IPS DF 4.7 (cell line): ENCODE measurements at regions not wholly inside any gene's neighbourhood (a gene's known extent, or its start where the extent isn't known, plus 50 kb on each side); places are given as distances from the start of the nearest gene placed in this dataset.
A peak's percentile ranks its signal among the peaks of the same experiment; 100 is the strongest.
"Not testable (repeated sequence)": the region's sequence is repeated elsewhere in the genome, so short reads cannot be mapped to it uniquely, and the experiment has no call there.

Experiments used
- DNase-seq: peaks from one replicate; pipeline ENCODE4 v3.0.0-alpha.2; 2013; ENCODE audit warnings: low spot score; ENCODE audit errors: extremely low read depth

DNA sequence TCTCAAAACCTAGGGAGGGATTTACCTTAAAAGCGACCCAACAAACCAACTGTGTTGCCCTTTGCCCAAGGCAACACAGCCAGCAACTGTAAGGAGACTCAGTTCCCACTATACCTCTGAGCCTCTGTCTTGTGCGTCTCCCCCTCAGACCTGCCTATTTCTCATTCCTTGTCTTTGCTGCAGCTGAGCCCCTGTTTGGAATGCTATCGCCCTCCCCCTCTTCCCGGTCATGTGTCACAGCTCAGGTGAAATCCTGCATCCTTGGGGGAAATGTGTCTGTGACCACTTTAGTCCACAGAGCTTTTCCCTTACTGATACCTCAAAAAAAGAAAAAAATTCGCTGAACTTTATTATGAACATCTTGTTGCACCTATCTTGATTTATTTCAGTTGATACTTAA, 52.0 kb upstream of the LRIG1 start:
- DNase-seq = no peak

DNA sequence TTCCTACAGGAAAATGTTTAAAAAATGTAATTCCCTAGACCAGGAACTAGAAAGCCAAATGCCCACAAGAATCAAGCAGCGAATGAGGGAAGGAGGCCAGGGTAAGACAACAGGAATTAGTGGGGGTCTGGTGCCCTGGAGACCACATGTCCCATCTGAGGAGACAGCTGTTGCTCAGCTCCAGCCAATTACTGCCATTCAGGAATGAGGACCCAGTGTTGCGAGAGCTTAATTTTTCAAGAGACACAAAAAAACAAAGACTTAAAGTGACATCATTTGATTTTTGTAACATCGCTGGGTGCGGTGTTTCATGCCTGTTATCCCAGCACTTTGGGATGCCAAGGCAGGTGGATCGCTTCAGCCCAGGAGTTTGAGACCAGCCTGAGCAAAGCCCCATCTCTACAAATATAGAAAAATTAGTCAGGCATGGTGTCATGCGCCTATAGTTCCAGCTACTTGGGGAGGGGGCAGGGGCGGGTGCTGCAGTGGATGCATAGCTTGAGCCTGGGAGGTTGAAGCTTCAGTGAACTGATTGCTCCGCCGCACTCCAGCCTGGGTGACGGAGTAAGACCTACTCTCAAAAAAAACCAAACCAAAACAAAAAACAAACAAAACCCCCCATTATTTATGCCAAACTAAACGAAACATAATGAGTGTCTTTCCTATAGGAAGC, 52.8 kb upstream of the LRIG1 start:
- no peak for DNase-seq

DNA sequence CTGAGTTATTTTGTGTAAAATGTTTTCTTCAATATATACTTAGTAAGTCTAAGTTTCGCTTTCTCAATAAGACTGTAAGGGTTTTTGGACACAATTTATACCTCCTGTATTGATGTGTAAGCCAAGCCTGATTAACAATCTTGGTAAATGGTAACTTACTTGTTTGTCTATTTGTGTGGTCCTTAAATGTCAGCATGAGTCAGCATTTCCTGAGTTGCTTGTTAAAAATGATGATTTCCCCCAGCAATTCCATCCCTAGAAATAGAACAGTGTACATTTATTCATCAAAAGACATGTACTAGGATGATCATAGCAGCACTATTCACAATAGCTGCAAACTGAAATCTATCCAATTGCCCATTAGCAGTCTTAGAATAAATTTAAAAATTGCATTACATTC, 53.4 kb upstream of the LRIG1 start:
- DNase-seq = no peak

DNA sequence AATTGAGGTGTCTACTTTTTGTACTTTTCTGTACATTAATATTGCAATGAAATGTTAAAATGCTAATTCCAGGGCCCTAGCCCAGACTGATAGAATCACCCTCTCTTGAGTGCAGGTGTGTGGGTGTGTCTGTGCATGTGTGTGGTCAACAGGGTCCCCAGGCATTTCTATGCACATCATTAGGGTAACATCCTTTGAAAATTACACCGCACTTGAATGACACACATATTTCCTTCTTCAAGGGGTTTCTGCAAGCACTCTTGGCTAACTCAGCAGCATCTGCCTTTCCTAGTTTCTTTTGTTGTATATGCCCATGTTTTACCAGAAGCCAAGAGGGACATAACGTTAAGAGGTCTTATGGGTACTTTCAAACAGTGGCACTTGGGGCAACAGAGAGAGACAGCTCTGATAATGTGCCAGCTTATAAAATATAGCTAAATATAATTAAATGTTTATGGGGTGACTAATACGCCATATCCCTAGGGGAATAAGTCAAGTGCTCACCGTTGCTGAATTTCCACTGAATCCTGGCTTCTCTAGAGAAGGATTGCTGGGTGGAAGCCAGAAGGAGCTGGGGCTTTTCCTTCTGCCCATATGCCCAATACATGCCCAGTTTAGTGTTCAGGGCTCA, 54.5 kb upstream of the LRIG1 start:
- no peak for DNase-seq

DNA sequence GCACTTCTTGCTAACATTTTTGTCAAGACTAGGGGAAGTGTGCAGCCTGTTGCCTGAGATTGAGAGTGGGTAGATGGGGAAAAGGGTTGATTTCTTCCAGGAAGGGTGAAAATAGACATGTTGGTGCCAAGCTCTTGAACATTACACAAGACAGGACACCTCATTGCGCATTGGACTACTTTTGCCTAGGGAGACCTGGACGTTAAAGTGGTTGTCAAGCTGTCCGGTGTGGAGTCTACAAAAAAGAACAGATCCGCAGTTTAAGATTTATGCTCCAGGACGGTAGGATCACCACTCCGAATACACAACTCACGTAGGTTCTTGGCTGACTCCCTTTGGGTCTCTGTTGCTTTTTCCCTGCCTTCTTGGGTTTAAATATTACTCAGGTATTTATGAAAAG, 56.3 kb upstream of the LRIG1 start:
- no peak for DNase-seq

DNA sequence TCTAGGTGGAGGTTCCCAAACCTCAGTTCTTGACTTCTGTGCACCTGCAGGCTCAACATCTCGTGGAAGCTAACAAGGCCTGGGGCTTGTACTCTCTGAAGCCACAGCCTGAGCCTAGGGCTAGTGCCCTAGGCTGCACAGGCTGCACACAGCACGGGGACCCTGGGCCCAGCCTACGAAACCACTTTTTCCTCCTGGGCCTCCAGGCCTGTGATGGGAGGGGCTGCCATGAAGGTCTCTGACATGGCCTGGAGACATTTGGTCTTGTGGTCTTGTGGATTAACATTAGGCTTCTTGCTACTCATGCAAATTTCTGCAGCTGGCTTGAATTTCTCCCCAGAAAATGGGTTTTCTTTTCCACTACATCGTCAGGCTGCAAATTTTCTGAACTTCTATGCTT, 59.1 kb upstream of the LRIG1 start:
- not testable (repeated sequence) for DNase-seq

DNA sequence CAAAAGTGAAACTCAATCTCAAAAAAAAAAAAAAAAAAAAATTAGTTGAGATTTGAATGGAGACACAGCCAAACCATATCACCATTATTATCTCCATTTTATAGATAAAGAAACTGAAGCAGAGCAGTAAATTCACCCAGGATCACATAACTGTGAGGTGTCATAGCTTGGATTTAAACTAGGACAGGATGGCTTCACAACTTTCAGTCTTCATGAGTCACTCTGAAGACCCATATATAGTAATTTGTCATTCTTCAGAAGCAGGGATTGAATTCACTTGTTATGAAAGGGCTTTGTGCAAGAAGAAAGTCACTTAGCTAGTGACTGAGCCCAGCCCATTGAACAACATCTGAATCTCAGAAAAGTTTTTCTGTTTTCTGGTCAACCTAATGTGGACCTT, 60.5 kb upstream of the LRIG1 start:
- no peak for DNase-seq

DNA sequence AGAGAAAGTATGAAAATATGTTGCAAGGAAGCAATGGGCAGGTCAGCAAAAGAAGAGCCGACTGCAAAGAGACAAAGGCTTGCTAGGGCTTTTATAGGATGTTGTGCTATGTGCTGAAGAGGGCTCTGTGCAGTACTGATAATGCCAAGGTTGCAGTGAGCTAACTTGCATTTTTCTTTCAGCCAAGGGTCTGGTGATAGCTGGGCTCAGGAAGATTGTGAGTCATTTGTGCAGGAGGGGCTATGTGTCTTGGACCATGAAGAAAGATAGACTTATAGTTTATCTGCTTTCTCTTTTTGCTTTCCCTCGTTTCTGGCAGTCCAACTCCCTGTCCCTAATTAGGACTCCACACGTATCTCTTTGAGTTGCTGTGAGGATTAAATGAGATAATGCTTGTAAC, 64.5 kb upstream of the LRIG1 start:
- no peak for DNase-seq

DNA sequence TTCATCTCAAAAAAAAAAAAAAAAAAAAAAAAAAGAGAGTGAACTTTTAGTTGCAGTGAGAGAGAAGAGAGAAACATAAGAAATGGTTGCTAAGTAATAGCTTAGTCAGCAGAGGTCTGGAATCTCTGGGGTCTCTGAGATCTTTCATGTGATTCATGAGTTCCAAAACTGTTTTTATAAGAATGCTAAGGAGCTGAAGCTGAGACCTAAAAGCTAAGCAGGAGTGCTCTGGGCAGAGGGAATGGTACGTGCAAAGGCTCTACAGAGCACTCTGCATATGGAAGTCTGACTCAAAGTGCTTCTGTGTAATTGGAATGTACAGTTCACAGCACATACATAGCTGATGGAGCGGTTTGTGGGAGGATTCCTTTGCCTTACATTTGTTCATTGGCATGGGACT, 66.3 kb upstream of the LRIG1 start:
- DNase-seq = no peak

DNA sequence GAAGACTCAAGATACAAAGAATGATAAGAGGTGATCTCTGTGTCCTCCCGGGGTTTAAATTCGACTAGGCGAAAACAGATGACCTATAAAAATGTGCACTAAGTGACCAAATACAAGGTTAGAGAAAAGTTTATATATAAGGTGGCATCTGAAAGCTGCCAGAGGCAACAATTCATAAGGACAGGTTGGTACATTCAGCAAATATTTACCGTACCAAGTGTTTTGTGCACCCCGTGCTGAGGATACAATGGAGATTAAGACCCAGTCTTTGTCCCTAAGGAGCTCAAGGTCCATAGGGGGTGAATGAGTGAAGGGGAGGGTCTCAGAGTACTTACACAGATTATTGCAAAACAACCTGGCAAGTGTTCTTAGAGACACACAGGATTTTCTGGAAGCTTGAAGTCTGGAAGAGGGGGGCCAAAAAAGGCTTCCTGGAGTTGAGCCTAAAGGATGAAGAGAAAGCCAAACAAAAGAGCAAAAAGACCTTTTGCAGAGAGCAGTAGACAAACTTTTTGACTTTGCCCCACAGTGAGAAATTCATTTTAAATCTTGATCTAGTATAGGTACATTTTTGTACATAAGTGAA, 71.4 kb upstream of the LRIG1 start:
- DNase-seq = no peak

DNA sequence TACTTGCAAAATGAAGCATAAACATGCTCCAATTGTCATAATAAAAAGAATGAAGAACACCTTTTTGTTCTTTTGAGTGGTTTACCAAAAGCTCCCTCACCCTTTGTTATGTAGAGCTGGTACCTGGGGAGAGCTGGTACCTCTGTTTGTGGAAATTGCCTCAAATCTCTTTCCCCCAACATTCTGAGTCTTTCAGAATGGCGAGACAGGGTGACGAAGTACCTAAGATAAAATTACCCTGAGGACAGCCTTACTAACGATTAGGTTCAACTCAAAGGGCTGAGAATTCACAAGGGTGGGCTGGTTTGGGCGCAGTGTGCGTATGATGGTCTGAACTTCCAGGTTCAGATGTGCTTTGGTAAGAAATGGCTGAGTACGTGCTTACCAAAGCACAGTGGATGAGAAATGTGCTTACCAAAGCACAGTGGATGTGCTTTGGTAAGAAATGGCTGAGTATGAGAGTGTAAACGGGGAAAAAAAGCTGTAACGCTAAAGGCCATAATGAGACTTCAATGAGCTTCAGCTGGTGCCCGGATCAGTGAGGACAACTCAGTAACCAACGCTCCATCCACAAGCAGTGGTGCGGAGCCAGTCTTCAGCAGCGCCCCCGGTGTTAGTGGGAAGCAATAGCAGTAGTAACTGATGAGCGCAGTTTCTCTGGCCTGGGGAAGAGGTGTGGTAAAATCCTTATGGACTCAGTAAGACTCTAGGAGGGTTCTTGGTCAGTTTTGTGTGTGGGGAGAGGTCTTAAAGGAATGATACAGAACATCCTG, 72.3 kb upstream of the LRIG1 start:
- peak; percentile 85 for DNase-seq

DNA sequence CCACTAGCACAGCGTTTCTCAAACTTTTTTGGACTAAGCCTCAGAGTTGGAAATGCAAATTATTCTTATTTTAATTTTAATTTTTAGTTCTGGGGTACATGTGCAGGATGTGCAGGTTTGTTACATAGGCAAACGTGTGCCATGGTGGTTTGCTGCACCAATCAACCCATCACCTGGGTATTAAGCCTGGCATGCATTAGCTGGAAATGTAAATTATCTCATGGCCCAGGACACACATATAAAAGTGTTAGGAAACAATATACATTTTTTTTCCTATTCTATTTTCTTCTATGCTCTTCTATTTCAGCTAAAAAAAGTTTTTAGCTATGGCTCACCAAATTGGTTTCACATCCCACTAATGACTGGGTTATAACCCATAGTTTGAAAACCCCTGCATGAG, 73.3 kb upstream of the LRIG1 start:
- DNase-seq = no peak

DNA sequence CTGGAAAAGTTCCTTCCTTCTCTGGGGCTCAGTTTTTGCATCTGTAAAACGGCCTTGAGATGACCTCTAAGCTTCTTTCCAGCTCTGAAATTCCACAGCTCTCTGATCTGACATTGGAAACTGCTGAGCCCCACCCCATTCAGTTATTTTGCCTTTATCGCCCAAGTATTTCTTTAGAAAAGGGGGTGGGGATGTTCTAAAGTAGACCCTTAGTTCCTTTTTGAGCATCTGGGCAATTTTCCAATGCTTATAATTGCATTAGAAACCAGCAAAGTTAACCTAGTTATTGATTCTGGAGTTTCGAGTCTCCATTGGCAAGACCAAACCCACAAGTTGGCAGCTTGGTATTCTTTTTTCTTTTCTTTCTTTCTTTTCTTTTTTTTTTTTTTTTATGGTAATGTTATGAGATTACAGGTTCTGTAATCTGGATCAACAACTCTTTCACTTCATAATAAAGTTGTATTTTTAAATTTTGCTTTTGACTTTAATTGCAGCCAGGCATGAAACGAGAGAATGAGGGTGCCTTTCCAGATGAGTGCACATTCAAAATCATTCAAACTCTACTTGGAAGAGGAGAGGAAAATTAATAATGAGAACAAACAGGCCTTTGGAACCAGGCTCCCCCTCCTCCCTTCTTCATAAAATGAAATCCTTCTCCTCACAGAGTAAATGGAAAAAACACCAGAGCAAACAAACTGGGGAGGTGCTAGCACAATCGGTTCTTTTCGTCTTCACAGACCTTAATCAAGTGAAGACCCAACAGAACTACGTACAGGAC, 76.8 kb upstream of the LRIG1 start:
- no peak for DNase-seq

DNA sequence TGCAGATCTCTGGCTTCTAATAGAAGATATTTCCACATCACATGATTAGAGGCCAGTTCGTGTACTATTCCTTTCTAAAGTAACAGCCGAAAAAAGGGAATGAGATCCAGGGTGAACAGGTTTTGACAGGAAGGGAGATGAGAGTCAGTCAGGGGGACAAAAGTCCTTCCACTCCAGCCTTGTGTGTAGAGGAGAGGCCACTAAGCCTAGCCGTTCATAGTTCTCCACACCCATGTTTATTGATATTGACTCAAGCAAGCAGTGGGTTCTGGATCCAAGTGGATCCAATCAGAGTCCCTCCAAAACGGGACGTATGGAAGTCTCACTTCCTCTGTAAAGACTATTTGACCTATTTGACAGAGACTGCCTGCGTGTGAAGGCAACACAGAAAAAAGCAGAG, 80.4 kb upstream of the LRIG1 start:
- DNase-seq = no peak

DNA sequence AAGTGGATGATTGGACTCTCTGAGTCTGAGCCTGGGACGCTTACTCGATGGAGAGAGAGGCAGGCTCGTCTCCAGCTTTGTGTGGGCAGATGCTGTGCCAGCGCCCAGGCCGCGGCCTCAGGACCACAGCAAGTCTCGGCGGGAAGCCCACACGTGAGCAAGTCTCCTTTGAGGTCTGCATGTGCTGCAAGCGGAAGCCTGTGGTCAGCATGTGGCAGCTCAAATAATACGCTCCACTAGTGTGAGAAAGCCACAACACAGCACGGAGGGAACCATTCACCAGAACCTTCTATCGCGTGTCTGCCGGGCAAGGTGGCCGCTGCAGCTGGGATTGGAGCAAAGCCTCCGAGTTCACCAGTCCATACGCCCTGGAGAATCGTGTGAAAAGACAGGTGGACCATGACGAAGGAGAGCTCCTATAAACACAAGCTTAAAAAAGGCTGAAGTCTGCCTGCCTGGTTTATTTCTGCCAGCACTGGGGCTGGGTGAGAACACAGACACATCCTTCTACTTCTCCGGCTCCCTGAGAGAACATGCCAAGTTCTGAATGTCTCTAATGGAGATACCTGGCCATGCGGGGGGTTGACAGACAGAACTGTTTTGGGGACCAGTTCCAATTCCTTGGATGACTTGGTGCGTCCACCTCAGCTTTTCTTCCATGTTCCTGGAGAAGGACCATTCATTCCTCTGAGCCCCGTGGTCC, 82.0 kb upstream of the LRIG1 start:
- no peak for DNase-seq

DNA sequence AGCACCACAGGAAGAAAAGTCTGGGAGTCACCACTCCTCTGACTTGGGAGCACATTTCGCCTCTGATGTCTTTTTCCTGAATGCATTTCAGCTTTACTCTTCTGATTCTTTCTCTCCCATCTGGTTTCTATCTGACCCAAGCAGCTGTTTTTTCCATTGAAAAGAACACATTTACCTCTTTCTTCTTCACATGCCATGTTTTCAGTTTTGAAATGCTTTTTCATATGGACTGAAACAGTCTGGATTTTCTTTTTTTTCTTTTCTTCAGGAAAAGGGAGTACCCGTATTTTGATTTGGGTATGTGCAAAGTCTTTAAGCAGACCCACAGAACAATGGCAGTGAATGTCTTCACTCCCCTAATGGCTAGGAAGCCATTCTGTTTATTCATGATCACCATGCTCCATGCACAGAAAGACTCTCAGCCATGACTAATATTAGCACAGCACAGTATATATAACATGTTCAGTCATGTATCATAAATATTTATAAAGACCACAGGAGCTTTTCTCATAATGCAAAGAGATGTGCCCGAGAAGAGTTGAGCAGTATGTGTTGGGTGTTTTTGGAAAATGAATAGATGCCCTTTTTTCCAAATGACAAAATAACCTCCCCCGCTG, 82.7 kb upstream of the LRIG1 start:
- no peak for DNase-seq

DNA sequence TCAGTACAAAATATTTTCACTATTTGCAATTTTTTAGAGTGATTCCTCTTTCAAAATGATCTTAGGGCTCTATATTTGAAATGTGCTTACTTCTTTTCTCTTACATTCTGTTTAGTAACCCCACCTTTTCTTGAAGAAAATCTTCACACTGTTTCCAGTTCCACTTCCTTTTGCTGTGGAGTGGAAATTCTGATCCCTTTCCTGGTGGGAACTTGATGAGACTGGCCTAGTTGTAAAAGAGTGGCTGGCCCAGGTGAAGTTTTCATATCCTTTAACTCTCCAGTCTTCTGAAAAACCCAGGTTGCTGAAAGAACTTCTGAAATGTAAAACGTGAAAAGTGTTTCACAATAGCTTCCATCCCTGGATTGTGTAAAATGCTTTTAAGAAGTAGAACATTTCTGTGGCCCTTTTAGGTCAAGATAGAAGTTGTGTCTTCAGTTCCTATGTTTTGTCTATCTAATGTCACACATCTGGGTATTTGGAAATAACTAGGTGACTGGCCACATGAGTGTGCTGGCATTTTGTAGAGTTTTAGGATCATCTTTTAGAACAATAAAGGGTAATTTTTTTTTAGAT, 84.8 kb upstream of the LRIG1 start:
- DNase-seq = no peak

DNA sequence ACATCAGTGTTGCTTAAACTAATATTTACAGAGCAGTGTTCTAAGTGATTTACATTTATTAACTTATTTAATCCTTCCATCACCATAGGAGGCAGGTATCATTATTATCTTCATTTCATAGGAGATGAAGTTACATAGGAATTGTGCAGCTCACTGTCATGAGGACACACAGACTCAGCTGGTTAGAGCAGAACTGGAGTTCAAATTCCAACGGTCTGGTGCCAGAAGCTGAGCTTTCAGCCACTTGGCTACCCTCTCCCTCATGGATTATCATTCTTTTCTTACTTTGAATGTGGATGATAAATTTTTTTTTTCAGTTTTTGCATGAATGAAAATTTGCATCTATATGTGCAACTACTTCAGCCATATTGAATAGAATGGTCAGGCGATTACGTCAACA, 86.0 kb upstream of the LRIG1 start:
- DNase-seq = no peak

DNA sequence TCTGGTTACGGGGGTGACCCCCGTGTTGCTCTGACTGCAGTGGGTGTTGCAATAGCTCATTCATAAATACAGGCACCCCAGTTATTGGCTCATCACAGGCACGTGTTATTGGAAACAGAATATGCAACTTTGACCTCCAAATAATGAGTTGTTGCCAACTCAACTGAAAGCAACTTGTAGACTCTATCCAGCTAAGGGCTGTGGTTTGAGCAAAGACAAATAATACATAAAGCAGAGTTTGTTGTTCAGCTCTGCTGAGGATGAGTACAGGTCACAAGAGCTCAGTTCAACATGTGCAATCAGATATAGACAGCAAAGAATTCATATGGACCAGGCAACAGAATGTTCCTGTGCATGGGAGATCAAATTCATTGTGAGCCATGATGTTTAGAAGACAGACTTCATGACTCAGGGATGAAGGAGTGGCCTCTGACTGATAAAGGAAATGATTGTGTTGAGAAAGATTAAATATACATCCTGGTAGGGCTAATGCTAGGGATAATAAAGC, 87.6 kb upstream of the LRIG1 start:
- no peak for DNase-seq
